Glutamatergic neuron (in vitro differentiated cells): ENCODE measurements at regions not wholly inside any gene's neighbourhood (a gene's known extent, or its start where the extent isn't known, plus 50 kb on each side); places are given as distances from the start of the nearest gene placed in this dataset.

Experiments
- DNase-seq: peaks from one replicate; pipeline ENCODE4 v3.0.0; 2022
- H3K27ac Mint-ChIP-seq: one replicate; pipeline ENCODE4 v1.8.0; 2020; ENCODE audit warnings: mild to moderate bottlenecking, mixed read lengths, inconsistent platforms; ENCODE audit not compliant: unreplicated experiment
- H3K27me3 Mint-ChIP-seq: one replicate; pipeline ENCODE4 v1.8.0; 2020; ENCODE audit warnings: mild to moderate bottlenecking, moderate library complexity, mixed read lengths, inconsistent platforms; ENCODE audit not compliant: unreplicated experiment
- H3K36me3 Mint-ChIP-seq: one replicate; pipeline ENCODE4 v1.8.0; 2020; ENCODE audit warnings: mild to moderate bottlenecking, mixed read lengths, inconsistent platforms; ENCODE audit not compliant: unreplicated experiment
- H3K4me1 Mint-ChIP-seq: one replicate; pipeline ENCODE4 v1.8.0; 2020; ENCODE audit warnings: mild to moderate bottlenecking, low read depth, mixed read lengths, inconsistent platforms; ENCODE audit not compliant: unreplicated experiment
- H3K4me3 Mint-ChIP-seq: one replicate; pipeline ENCODE4 v1.8.0; 2020; ENCODE audit warnings: mild to moderate bottlenecking, mixed read lengths, inconsistent platforms; ENCODE audit not compliant: unreplicated experiment
- H3K9me3 Mint-ChIP-seq: one replicate; pipeline ENCODE4 v1.8.0; 2020; ENCODE audit warnings: mild to moderate bottlenecking, moderate library complexity, mixed read lengths, inconsistent platforms; ENCODE audit not compliant: unreplicated experiment
- TF ChIP-seq, protein P1 (sequence below): fragments of 200-600 bp; sonication (generic); IDR thresholded peaks from one replicate; pipeline ENCODE4 v1.5.0; 2021; ENCODE audit not compliant: partially characterized antibody, unreplicated experiment

DNA sequence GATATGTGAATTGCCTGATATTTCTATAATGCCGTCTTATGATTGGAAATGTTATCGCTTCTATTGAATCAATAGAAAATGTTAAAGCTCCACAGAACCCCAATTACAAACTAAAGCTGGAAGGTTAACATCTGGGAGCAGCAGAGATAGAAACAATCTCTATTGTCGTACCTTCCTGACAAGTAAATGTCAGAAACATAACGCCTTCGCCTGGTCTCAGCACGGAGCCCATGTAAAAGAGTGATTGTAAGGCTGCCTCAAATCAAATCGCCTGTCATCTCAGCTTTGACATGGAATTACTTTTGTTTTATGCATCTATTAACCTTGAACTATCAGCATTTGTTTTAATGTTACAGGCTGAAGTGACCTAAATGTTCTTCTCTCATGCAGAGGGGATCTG lies 885.9 kb upstream of the PIK3C3 start:
- H3K27me3 Mint-ChIP-seq, result no peaks in the 10 kb centered on the region
- no peak for DNase-seq
- TF ChIP-seq, protein P1, sequence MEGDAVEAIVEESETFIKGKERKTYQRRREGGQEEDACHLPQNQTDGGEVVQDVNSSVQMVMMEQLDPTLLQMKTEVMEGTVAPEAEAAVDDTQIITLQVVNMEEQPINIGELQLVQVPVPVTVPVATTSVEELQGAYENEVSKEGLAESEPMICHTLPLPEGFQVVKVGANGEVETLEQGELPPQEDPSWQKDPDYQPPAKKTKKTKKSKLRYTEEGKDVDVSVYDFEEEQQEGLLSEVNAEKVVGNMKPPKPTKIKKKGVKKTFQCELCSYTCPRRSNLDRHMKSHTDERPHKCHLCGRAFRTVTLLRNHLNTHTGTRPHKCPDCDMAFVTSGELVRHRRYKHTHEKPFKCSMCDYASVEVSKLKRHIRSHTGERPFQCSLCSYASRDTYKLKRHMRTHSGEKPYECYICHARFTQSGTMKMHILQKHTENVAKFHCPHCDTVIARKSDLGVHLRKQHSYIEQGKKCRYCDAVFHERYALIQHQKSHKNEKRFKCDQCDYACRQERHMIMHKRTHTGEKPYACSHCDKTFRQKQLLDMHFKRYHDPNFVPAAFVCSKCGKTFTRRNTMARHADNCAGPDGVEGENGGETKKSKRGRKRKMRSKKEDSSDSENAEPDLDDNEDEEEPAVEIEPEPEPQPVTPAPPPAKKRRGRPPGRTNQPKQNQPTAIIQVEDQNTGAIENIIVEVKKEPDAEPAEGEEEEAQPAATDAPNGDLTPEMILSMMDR, result no peak
- H3K36me3 Mint-ChIP-seq, result no peaks in the 10 kb centered on the region
- H3K4me3 Mint-ChIP-seq, result no peak overlapping the region
- H3K4me1 Mint-ChIP-seq, result no peaks in the 10 kb centered on the region
- no peaks in the 10 kb centered on the region for H3K9me3 Mint-ChIP-seq
- no peak overlapping the region for H3K27ac Mint-ChIP-seq

DNA sequence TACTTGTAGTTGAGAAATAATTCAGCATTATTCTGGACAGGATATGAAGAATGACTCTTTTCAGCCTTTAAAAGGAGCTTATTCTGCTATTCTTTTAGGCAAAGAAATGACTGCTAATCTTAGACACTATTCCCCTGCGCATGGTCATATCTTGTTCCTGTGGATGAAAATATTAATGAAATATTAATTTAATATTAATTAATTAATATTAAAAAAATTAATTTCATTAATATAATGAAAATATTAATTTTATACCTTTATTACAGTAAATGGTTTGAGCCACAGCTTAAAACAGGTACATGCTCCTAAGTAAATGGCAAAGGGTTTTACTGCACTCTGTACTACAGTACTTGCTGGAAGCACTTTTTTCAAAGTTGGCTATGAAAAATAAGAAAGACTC lies 890.1 kb upstream of the PIK3C3 start:
- Mint-ChIP-seq H3K27ac (no peak overlapping the region), H3K9me3 (no peaks in the 10 kb centered on the region), H3K36me3 (no peaks in the 10 kb centered on the region), H3K4me1 (no peaks in the 10 kb centered on the region), H3K4me3 (no peak overlapping the region), H3K27me3 (no peaks in the 10 kb centered on the region)
- TF ChIP-seq, protein P1, result no peak
- DNase-seq, result no peak

DNA sequence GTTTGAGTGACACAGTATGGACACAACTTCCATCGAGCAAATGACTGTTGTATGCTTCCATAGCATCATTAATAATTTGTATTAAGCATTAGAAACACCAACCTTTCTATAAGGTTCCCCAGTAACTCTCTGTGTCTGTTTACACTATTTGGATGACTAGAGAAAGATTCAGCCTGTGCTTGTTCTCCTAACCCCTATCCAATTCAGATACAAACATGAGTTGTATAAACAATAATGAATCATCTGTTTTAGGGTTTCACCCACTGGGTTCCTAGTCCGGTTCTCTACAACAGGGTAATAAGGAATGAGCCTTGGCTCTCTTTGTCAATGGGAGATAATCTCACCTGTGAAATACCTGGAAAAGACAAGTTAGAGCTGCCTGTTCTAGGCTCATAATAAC lies 894.1 kb upstream of the PIK3C3 start:
- no peak for DNase-seq
- no peaks in the 10 kb centered on the region for H3K9me3 Mint-ChIP-seq
- TF ChIP-seq, protein P1, result no peak
- no peaks in the 10 kb centered on the region for H3K4me1 Mint-ChIP-seq
- H3K4me3 Mint-ChIP-seq, result no peak overlapping the region
- H3K27ac Mint-ChIP-seq, result no peak overlapping the region
- no peaks in the 10 kb centered on the region for H3K36me3 Mint-ChIP-seq
- H3K27me3 Mint-ChIP-seq, result no peaks in the 10 kb centered on the region

DNA sequence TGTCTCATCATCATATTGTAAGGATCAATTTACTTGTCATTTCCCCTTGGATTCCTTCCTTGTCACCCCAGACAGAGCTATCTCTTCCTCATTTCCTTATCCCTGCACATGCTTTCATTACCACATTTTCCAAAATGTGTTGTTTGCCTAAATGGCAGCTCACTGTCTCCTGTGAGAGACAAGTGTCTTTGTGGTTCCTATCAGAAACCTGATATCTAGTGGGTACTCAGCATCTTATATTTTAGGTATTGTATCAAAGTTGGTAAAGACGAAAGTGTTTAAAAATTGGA lies 896.0 kb upstream of the PIK3C3 start:
- no peak for DNase-seq
- Mint-ChIP-seq H3K36me3 (no peaks in the 10 kb centered on the region), H3K4me3 (no peak overlapping the region)

DNA sequence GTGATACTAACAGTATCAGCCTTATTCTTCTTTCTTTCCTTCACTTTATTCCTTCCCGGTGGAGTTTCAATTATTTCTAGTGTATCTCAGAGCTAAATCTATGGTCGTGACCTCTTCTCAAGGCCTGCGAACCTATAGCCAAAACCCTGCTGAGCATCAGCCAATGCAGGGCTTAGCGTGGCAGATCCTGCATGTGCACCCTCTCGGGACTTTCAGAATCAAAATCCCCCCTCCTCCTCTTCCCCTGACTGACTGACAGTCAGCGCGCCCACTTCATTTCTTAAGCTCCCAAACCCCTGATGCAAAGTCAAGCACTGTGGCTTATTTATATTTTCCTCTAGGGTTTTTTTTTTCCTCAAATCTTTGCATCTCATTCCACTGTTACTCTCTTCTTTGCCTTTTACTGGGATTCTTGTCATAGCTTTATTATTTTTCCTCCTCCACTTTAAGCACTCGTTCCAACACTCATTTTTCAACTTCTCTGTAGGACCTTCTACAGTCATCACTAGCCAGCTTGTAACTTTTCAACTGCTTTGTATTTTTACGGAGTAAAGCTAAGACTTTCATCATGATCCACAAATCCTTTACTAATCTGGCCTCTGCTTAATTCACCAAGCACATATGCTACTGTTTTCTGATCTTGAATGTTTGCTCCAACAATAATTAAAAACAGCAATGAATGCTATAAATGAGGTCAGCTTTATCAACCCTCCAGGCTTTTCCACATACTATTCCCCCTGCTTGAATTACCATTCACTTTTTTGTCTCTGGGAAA lies 896.5 kb upstream of the PIK3C3 start:
- Mint-ChIP-seq H3K36me3 (no peaks in the 10 kb centered on the region), H3K27me3 (no peaks in the 10 kb centered on the region), H3K4me1 (no peaks in the 10 kb centered on the region), H3K4me3 (no peak overlapping the region), H3K9me3 (no peaks in the 10 kb centered on the region), H3K27ac (no peak overlapping the region)
- TF ChIP-seq, protein P1, result no peak
- DNase-seq, result no peak

More for the DNA sequence above, 896.0 kb upstream of the PIK3C3 start:
- H3K9me3 Mint-ChIP-seq, result no peaks in the 10 kb centered on the region
- H3K27me3 Mint-ChIP-seq, result no peaks in the 10 kb centered on the region
- TF ChIP-seq, protein P1, result no peak
- H3K27ac Mint-ChIP-seq, result no peak overlapping the region
- H3K4me1 Mint-ChIP-seq, result no peaks in the 10 kb centered on the region
